HG02763 (cell line): ENCODE measurements at regions not wholly inside any gene's neighbourhood (a gene's known extent, or its start where the extent isn't known, plus 50 kb on each side); places are given as distances from the start of the nearest gene placed in this dataset.
"Not testable (repeated sequence)": the region's sequence is repeated elsewhere in the genome, so short reads cannot be mapped to it uniquely, and the experiment has no call there.

Source experiments
- ATAC-seq: cut with Tn5 transposase; IDR thresholded peaks from one replicate; pipeline ENCODE4 v1.9.1; 2021; ENCODE audit warnings: mild to moderate bottlenecking, moderate library complexity; ENCODE audit not compliant: unreplicated experiment

- no peak for ATAC-seq
These were observed 727.7 kb downstream of the USP25 start for GRCh38 chr21:16457498-16457897.

GRCh38 chr21:16460936-16461335 lies 731.2 kb downstream of the USP25 start:
- no peak for ATAC-seq

- ATAC-seq: not testable (repeated sequence)
These were observed 734.6 kb downstream of the USP25 start for GRCh38 chr21:16464211-16464889.

- ATAC-seq: no peak
These were observed 738.4 kb downstream of the USP25 start for GRCh38 chr21:16468184-16468583.

GRCh38 chr21:16473988-16474387 lies 744.2 kb downstream of the USP25 start:
- ATAC-seq: no peak

- ATAC-seq: no peak
These were observed 746.5 kb downstream of the USP25 start for GRCh38 chr21:16476056-16476825.

- ATAC-seq: no peak
These were observed 758.3 kb downstream of the USP25 start for GRCh38 chr21:16488042-16488441.

- ATAC-seq: no peak
These were observed 762.6 kb downstream of the USP25 start for GRCh38 chr21:16492356-16492755.

- ATAC-seq: no peak
These were observed 763.1 kb downstream of the USP25 start for GRCh38 chr21:16492892-16493291.

- no peak for ATAC-seq
These were observed 766.8 kb downstream of the USP25 start for GRCh38 chr21:16496609-16497008.

- no peak for ATAC-seq
These were observed 770.5 kb downstream of the USP25 start for GRCh38 chr21:16500271-16500670.

- ATAC-seq: no peak
These were observed 772.5 kb downstream of the USP25 start for GRCh38 chr21:16502273-16502672.

- no peak for ATAC-seq
These were observed 773.1 kb downstream of the USP25 start for GRCh38 chr21:16502897-16503296.

- ATAC-seq: no peak
These were observed 774.5 kb downstream of the USP25 start for GRCh38 chr21:16504281-16504680.

- no peak for ATAC-seq
These were observed 775.0 kb downstream of the USP25 start for GRCh38 chr21:16504766-16505165.

- no peak for ATAC-seq
These were observed 779.7 kb downstream of the USP25 start for GRCh38 chr21:16509476-16509875.

- no peak for ATAC-seq
These were observed 784.5 kb downstream of the USP25 start for GRCh38 chr21:16514316-16514715.

GRCh38 chr21:16517383-16517782 lies 787.6 kb downstream of the USP25 start:
- no peak for ATAC-seq

GRCh38 chr21:16519036-16519435 lies 789.3 kb downstream of the USP25 start:
- no peak for ATAC-seq

- no peak for ATAC-seq
These were observed 789.9 kb downstream of the USP25 start for GRCh38 chr21:16519644-16520043.

- ATAC-seq: no peak
These were observed 792.8 kb downstream of the USP25 start for GRCh38 chr21:16522548-16522947.

GRCh38 chr21:16530656-16531055 lies 800.9 kb downstream of the USP25 start:
- no peak for ATAC-seq
